GM12874 (cell line): ENCODE measurements at regions not wholly inside any gene's neighbourhood (a gene's known extent, or its start where the extent isn't known, plus 50 kb on each side); places are given as distances from the start of the nearest gene placed in this dataset.

Experiments
- TF ChIP-seq, protein P1 (sequence below): IDR thresholded peaks from 2 replicates; pipeline ENCODE4 v1.5.1; 2011; ENCODE audit warnings: low read depth, mild to moderate bottlenecking, control low read depth, low read length, moderate library complexity; ENCODE audit not compliant: insufficient read depth

DNA sequence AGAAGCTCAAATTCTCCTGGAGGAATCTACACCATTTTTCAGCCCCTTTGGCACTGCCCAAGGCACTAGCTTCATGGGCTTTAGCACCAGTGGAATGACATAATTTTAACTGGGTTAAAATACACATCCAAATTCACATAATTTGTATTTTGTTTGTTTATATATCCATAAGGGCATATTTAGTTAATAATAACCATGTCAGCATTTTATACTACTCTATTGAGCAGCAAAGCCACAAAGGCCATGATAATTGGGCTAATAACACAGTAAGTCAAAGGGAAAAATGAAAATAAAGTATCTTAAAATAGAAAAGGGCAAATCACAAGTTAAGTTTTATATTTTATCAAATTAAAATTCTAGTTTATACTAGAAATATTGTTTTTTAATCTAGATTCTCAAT, 262.7 kb upstream of the TACR3 start:
- TF ChIP-seq, protein P1, sequence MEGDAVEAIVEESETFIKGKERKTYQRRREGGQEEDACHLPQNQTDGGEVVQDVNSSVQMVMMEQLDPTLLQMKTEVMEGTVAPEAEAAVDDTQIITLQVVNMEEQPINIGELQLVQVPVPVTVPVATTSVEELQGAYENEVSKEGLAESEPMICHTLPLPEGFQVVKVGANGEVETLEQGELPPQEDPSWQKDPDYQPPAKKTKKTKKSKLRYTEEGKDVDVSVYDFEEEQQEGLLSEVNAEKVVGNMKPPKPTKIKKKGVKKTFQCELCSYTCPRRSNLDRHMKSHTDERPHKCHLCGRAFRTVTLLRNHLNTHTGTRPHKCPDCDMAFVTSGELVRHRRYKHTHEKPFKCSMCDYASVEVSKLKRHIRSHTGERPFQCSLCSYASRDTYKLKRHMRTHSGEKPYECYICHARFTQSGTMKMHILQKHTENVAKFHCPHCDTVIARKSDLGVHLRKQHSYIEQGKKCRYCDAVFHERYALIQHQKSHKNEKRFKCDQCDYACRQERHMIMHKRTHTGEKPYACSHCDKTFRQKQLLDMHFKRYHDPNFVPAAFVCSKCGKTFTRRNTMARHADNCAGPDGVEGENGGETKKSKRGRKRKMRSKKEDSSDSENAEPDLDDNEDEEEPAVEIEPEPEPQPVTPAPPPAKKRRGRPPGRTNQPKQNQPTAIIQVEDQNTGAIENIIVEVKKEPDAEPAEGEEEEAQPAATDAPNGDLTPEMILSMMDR = no peak

DNA sequence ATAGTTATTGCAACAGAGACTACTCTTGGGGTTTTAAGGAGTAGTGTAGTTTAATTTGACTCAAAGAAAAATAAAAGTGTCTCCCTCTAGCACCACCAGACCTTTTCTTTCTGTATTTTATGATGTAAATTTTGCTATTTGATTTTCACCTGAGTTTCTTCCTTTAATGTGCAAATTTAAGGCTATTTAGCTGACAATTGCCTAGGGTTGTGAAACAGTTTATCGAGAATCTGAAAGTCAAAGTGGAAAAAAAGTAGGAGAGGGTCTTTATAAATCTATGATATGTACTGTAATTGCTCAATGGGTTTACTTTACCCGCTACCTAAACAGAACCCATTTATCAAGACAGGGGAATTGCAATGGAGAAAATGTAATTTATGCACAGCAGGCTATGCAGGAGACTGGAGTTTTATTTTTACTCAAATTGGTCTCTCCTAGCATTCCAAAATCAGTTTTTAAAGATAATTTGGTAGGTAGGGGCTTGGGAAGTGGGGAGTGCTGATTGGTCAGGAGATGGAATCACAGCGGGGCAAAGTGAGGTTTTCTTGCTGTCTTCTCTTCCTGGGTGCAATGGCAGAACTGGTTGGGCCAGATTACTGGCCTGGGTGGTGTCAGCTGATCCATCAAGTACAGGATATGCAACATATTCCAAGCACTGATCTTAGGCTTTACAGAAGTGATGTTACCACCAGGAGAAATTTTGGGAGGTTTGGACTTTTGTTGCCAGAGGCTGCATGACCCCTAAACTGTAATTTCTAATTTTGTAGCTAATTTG, 228.6 kb upstream of the TACR3 start:
- TF ChIP-seq, protein P1 = no peak

DNA sequence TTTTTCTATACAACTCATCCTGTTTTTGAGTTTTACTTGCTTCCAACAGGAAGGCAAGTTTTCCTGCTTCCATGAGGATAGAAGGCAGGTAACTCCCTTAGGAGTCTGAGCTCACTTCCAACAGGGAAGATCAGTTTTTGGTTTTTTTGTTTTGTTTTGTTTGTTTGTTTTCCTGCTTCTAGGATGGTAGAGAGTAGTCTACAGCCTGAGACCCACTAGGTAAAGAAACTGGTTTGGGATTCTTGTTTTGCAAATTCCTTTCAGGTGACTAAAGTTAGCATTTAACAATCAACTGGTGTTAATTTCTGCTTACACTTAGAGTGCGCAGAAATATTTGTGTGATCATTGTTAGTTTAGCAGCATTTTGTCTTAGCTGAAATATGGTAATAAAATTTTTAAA, 227.8 kb upstream of the TACR3 start:
- TF ChIP-seq, protein P1 = no peak

DNA sequence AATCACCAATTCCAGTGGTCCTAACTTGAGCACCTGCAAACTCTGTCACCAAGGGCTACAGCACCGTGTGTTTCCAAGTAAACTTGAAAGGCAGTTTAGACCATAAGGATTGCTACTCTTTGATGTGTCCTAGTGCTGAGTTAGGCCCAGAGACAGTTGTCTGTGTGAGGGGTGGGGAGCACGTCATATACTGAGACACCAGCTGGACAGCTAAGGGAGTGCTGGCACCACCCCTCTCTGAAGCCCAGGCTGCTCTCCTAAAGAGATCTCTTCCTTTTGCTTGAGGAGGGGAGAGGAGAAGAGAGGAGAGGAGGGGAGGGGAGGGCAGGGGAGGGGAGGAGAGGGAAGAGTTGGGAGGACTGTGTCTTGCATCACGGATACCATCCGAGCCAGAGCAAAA, 218.7 kb upstream of the TACR3 start:
- TF ChIP-seq, protein P1 = no peak

DNA sequence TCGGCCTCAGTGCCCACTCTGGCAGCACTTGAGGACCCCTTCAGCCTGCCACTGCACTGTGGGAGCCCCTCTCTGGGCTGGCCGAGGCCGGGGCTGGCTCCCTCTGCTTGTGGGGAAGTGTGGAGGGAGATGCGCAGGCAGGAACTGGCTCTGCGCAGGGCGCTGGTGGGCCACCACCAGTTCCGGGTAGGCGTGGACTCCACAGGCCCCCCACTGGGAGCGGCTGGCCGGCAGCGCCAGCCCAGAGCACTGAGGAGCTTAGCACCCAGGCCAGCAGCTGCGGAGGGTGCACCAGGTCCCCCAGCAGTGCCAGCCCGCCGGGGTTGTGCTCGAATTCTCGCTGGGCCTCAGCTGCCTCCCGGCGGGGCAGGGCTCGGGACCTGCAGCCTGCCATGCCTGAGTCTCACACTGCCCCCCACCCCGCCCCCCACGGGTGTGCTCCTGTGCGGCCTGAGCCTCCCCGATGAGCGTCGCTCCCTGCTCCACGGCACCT, 216.9 kb upstream of the TACR3 start:
- TF ChIP-seq, protein P1 = no peak

DNA sequence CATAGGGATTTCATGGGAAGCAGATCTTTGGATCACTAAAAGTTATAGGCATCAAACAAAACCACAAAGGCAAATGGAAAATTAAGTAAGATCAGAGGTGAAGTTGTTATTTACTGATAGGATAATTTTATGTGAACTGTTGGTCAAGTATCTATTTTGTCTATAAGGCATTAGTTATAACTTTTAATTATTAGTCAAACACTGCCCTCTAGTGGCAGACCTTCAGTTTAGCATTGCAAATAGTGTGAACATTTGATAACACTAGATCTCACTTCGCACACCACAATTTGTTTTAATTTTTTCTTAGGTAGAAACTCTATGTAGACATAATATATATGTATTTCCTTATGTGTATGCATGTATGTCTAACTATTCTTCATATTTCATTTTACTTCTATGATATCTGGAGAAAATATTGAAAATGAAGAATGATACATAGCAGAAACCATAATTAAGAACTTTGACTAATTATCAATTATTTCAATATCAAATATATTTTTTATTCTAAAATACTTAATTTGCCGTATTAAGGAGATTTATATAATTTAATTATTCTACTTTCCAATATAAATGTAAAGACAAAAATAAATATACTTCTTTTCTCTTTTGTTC, 214.5 kb upstream of the TACR3 start:
- TF ChIP-seq, protein P1 = peak; percentile 32; the same call in 1 of the 2 replicates

DNA sequence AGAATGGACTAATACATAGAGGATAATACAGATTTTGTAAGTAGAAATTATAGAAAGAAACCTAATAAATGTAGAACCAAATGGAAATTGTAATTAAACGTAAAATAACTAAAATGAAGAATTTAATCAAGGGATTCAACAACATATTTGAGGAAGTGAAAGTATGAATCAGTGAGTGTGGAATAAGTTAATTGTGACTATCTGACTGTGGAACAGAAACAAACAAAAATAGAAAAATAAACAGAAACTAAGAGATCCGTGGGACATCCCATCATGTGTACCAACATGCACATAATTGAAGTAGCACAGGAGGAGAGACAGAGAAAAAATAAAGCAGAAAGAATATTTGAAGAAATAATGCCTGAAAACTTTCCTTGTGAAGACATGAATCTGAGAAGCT, 208.6 kb upstream of the TACR3 start:
- TF ChIP-seq, protein P1 = no peak
